ENCODE measurements at regions not wholly inside any gene's neighbourhood (a gene's known extent, or its start where the extent isn't known, plus 50 kb on each side); places are given as distances from the start of the nearest gene placed in this dataset.

DNA sequence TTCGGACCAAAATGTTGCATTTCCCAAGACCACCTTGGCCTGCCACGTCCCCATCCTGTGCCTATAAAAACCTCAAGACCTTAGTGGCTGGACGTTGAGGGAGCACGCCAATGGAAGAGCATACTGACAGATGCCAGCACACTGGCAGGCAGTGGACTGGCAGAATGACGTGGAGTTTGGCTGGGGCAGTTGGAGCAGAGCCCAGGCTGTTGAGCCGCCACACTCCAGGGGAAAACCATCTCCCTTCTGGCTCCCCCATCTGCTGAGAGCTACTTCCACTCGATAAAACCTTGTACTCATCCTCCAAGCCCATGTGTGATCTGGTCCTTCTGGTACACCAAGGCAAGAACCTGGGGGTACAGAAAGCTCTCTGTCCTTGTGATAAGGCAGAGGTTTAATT lies 494.1 kb downstream of the CDH11 start:
- no peak for TF ChIP-seq CTCF (IDR thresholded peaks at IDR 0.05 in 2 of 3, conservative IDR thresholded peaks at IDR 0.05 in 1 of 3; ENCODE audit: control insufficient read depth in 2 of 3, extremely low read depth in 1 of 3, insufficient read depth in 1 of 3, low read depth in 3 of 3, low read length in 3 of 3)
- TF ChIP-seq YY1 (IDR thresholded peaks at IDR 0.05; ENCODE audit: low read depth, low read length) = no peak
- TF ChIP-seq EGR1 (IDR thresholded peaks at IDR 0.05; ENCODE audit: borderline replicate concordance in 1 of 2, low read depth in 2 of 2, low read length in 2 of 2) = no peak
- TF ChIP-seq TAF1 (IDR thresholded peaks at IDR 0.05; ENCODE audit: borderline replicate concordance, low read depth, low read length) = no peak
- no peak for TF ChIP-seq EP300 (IDR thresholded peaks at IDR 0.05; ENCODE audit: borderline replicate concordance in 1 of 2, control insufficient read depth in 1 of 2, low read depth in 2 of 2, low read length in 2 of 2)
- no peak for TF ChIP-seq BHLHE40 (IDR thresholded peaks at IDR 0.05; ENCODE audit: borderline replicate concordance in 1 of 2, low read depth in 2 of 2, low read length in 1 of 2)
- no peak for TF ChIP-seq SREBF2 (IDR thresholded peaks at IDR 0.05; ENCODE audit: low read length)
- TF ChIP-seq EED (IDR thresholded peaks at IDR 0.05; ENCODE audit: low read depth) = no peak
- TF ChIP-seq USF2 (IDR thresholded peaks at IDR 0.05; ENCODE audit: borderline replicate concordance, low read depth, low read length) = no peak
- no peak for TF ChIP-seq SUZ12 (IDR thresholded peaks at IDR 0.05; ENCODE audit: unreplicated experiment)
- no peak for TF ChIP-seq NR2C2 (IDR thresholded peaks at IDR 0.05; ENCODE audit: borderline replicate concordance, control insufficient read depth, insufficient read length, low read depth)
- TF ChIP-seq, protein P1, sequence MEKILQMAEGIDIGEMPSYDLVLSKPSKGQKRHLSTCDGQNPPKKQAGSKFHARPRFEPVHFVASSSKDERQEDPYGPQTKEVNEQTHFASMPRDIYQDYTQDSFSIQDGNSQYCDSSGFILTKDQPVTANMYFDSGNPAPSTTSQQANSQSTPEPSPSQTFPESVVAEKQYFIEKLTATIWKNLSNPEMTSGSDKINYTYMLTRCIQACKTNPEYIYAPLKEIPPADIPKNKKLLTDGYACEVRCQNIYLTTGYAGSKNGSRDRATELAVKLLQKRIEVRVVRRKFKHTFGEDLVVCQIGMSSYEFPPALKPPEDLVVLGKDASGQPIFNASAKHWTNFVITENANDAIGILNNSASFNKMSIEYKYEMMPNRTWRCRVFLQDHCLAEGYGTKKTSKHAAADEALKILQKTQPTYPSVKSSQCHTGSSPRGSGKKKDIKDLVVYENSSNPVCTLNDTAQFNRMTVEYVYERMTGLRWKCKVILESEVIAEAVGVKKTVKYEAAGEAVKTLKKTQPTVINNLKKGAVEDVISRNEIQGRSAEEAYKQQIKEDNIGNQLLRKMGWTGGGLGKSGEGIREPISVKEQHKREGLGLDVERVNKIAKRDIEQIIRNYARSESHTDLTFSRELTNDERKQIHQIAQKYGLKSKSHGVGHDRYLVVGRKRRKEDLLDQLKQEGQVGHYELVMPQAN (conservative IDR thresholded peaks at IDR 0.05) = no peak
